PFSK-1 (cell line): ENCODE measurements at regions not wholly inside any gene's neighbourhood (a gene's known extent, or its start where the extent isn't known, plus 50 kb on each side); places are given as distances from the start of the nearest gene placed in this dataset.

Experiments used
- FOXP2 ChIP-seq: optimal IDR thresholded peaks from 2 replicates; pipeline ENCODE3; 2011; ENCODE audit warnings: borderline replicate concordance, control low read depth, inconsistent platforms; ENCODE audit not compliant: insufficient read depth; ENCODE audit errors: extremely low read length, extremely low read depth
- POLR2AphosphoS5 ChIP-seq: IDR thresholded peaks from 2 replicates; pipeline ENCODE4 v1.6.1; 2012; ENCODE audit warnings: low read depth, mild to moderate bottlenecking, control low read depth, low read length, moderate library complexity
- REST ChIP-seq, 2 experiments: IDR thresholded peaks; 2 replicates each; pipeline versions ENCODE4 v1.6.1 to v1.8.0; 2011 to 2012; ENCODE audit warnings: low read depth in 2 of 2, low read length in 2 of 2, control low read depth in 1 of 2, inconsistent platforms in 1 of 2, mild to moderate bottlenecking in 1 of 2, moderate library complexity in 1 of 2; ENCODE audit not compliant: insufficient read depth in 1 of 2
- SIN3A ChIP-seq: IDR thresholded peaks from 2 replicates; pipeline ENCODE4 v1.6.1; 2012; ENCODE audit warnings: mild to moderate bottlenecking, low read length, moderate library complexity, borderline replicate concordance; ENCODE audit not compliant: insufficient read depth
- TAF1 ChIP-seq: IDR thresholded peaks from 2 replicates; pipeline ENCODE4 v1.6.1; 2012; ENCODE audit warnings: low read length, control low read depth, borderline replicate concordance; ENCODE audit not compliant: insufficient read depth

- TF ChIP-seq POLR2AphosphoS5, result no peak
Observed at GRCh38 chr22:49046000-49046545, 781.6 kb downstream of the BRD1 start.

- TF ChIP-seq FOXP2 (no peak), SIN3A (no peak), TAF1 (no peak), POLR2AphosphoS5 (no peak), REST (IDR thresholded peaks at IDR 0.05; ENCODE audit: insufficient read depth in 1 of 2, low read depth in 2 of 2, low read length in 2 of 2) (no peak)
Observed at GRCh38 chr22:49045276-49045675, 782.4 kb downstream of the BRD1 start.

GRCh38 chr22:49044776-49045175 is 782.9 kb downstream of the BRD1 start:
- TF ChIP-seq TAF1 (no peak), REST (IDR thresholded peaks at IDR 0.05; ENCODE audit: insufficient read depth in 1 of 2, low read depth in 2 of 2, low read length in 2 of 2) (no peak), POLR2AphosphoS5 (no peak), SIN3A (no peak)

- TF ChIP-seq TAF1 (no peak), REST (IDR thresholded peaks at IDR 0.05; ENCODE audit: insufficient read depth in 1 of 2, low read depth in 2 of 2, low read length in 2 of 2) (no peak), FOXP2 (no peak), POLR2AphosphoS5 (no peak), SIN3A (no peak)
Observed at GRCh38 chr22:49044091-49044490, 783.6 kb downstream of the BRD1 start.

GRCh38 chr22:49042877-49043859 is 784.5 kb downstream of the BRD1 start:
- no peak for TF ChIP-seq REST (IDR thresholded peaks at IDR 0.05; ENCODE audit: insufficient read depth in 1 of 2, low read depth in 2 of 2, low read length in 2 of 2)
